Right ventricle myocardium inferior (tissue), 1 donor: ENCODE measurements at regions not wholly inside any gene's neighbourhood (a gene's known extent, or its start where the extent isn't known, plus 50 kb on each side); places are given as distances from the start of the nearest gene placed in this dataset.
"Not testable (repeated sequence)": the region's sequence is repeated elsewhere in the genome, so short reads cannot be mapped to it uniquely, and the experiment has no call there.

Experiments
- ATAC-seq: fragments of 200-7000 bp; cut with Tn5 transposase; one replicate; pipeline ENCODE4 v1.9.1; 2020; ENCODE audit warnings: mild to moderate bottlenecking, moderate library complexity
- DNase-seq: peaks from one replicate; pipeline ENCODE4 v3.0.0; 2021; ENCODE audit errors: missing footprints
- intact Hi-C: fragments of 100-400 bp; cut with DNase I; formaldehyde crosslinking; loops from one replicate; pipeline ENCODE4 v1.11.0; 2022
- donor health status: DM: no; HTN: yes; CAD: no; lungs with severe emphysema.

DNA sequence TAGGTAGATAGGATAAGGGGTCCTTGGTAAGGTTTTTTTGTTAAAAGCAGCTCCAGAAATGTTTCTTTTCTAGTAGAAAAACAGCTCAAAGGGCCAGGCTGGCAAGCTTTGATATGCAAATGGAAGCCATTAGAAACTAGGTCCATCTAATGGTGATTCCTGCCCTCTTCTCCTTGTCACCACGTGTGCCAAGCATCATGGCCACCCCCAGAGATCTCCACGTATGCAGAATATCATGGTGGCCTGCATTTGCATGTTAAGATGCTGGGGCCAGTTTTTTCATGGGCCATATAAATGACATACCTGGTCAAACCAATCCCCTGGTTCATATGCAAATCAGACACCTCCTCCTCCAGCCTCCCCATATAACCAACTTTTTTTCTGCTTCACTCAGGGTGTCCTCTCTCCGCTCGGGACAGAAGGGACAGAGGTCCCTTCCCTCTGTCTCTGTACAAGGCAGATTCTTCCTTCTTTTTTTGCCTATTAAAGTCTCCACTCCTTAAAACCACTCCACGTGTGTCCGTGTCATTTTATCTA lies 1335.9 kb downstream of the UQCRFS1 start:
- DNase-seq (no peak), ATAC-seq (no peak)
- intact Hi-C loops = no loop called here

DNA sequence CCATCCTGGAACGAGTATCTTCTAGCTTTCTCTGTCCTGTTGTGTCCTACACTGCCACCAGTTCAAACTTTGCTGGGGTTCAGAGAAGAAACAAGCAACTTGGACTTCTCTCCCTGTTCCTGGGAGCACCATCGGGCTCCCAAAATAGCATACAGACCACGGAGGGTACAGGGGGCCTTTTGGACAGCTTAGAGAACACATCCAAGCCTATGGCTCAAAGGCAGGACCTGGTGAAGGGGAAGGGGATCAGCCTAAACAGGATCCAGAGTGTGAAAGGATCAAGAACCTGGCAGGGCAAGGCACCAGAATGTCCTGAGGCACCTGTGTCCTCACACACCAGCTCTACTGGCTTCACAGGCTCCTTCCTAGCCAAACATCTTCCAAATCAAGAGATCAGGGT lies 1336.5 kb downstream of the UQCRFS1 start:
- DNase-seq (no peak), ATAC-seq (no peak)
- intact Hi-C loops = no loop called here

DNA sequence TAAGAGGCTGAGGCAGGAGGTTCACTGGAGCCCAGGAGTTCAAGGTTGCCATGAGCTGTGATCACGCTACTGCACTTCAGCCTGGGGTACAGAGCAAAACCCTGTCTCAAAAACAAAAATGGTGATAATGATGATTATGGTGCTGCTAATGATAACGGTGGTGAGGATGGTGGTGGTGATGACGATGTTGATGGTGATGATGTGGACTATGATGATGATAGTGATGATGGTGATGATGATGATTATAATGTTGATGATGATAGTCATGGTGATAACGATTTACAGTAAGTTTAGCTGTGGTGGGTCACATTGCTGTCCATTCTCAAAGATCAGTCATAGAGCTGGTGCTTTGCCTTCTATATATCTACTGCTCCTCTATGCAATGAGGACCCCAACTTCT lies 1340.6 kb downstream of the UQCRFS1 start:
- no peak for ATAC-seq
- intact Hi-C loops = no loop called here
- no peak for DNase-seq

DNA sequence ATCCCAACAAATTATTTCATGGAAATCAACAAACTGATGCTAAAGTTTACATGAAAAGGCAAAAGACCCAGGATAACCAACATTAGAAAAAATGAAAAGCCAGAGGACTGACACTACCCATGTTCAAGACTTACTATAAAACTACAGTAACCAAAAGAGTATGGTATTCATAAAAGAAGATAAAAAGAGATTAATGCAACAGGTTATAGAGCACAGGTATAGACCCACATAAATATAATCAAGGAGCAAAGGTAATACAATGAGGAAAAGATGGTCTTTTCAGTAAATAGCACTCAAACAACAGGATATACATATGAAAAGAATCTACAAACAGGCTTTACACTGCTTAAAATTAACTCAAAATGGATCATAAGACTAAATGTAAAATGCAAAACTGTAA lies 1342.7 kb downstream of the UQCRFS1 start:
- DNase-seq (no peak), ATAC-seq (no peak)
- intact Hi-C loops = no loop called here

DNA sequence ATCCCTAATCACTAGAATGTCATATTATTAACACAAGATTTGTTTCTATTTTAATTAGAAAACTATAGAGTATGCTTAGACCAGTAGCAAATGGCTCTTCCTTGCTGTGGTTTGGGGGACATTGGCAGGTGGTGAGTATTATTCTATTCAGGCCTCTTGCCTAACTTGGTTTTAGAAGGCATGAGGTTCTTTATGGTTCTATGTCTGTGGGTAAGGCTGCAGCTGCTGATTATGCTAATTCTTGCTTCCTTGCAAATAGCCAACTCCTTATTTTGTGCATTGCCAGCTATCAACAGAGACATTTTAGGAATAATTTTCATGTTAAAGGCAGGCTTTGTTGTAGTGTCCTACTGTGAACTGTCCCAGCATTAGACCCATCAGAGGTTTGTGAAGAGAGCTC lies 1344.9 kb downstream of the UQCRFS1 start:
- DNase-seq (no peak), ATAC-seq (no peak)
- intact Hi-C loops = no loop called here

DNA sequence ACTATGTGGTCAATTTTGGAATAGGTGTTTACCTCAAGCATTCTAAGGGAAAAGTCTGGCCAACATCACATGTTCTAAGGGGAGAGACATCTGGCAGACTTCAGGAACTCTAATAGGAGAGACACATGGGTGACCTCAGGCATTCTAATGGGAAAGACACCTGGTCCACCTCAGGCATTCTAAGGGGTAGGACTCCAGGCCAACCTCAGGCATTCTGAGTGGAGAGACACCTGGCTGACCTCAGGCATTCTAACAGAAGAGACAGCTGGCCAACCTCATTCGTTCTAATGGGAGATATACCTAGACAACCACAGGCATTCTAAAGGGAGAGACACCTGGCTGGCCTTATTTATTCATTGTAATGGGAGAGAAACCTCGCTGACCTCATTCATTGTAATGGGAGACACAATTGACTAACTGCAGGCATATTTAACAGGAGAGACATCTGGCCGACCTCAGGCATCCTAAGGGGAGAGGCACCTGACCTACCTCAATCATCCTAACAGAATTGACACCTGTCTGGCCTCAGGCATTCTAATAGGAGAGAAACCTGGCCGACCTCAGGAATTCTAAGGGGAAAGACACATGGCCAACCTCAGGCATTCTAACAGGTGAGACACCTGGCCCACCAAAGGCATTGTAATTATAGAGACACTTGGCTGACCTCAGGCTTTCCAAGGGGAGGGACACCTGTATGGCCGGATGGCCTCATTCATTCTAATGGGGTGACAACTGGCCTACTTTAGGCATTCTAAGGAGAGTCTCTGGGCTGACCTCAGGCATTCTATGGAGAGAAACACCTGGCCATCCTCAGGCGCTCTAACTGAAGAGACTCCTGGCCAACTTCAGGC lies 1346.8 kb downstream of the UQCRFS1 start:
- no peak for ATAC-seq
- no peak for DNase-seq
- intact Hi-C loops = no loop called here

DNA sequence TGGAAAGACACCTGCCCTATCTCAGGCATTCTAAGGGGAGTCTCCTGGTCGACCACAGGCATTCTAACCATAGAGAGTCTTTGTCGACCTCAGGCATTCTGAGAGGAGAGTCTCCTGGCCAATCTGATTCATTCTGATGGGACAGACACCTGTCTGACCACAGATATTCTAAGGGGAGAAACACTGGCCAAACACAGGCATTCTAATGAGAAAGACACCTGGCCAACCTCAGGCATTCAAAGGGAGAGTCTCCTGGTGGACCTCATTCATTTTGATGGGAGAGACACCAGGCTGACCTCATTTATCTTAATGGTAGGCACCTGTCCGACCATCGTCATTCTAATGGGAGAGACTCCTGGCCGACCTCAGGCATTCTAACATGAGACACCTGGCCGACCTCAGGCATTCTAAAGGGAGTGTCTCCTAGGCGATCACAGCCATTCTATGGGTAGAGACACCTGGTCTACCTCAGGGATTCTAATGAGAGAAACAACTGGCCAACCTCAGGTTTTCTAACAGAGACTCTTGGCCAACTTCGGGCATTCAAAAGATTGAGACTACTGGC lies 1351.5 kb downstream of the UQCRFS1 start:
- no peak for DNase-seq
- no peak for ATAC-seq
- intact Hi-C loops = no loop called here

DNA sequence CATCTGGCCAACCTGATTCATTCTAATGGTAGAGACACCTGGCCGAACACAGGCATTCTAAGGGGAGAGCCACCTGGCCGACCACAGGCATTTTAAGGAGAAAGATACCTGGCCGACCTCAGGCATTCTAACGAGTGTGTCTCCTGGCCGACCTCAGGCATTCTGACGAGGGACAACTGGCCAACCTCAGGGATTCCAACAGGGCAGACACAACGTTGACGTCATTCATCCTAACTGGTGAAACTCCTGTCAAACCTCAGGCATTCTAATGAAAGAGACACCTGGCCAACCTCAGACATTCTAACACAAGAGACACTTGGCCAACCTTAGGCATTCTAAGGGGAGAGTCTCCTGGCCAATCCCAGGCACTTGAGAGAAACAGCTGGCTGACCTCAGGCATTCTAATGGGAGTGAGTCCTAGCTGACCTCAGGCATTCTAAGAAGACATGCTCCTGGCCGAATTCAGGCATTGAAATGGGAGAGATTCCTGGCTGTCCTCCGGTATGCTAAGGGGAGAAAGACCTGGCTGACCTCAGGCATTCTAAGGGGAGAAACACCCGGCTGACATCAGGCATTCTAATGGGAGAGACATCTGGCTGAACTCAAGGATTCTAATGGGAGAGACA lies 1352.5 kb downstream of the UQCRFS1 start:
- DNase-seq (no peak), ATAC-seq (no peak)
- intact Hi-C loops = no loop called here

DNA sequence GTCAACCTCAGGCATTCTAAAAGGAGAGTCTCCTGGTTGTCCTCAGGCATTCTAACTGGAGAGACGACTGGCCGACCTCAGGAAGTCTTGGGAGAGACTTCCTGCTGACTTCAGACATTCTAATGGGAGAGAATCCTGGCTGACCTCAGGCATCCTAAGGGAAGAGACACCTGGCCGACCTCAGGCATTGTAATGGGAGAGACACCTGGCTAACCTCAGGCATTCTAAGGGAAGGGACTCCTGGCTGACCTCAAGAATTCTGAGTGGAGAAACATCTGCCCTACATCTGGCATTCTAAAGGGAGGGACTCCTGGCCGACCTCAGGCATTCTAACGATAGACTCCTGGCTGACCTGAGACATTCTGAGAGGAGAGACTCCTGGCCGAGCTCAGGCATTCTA lies 1353.3 kb downstream of the UQCRFS1 start:
- no peak for DNase-seq
- ATAC-seq = no peak
- intact Hi-C loops = no loop called here

DNA sequence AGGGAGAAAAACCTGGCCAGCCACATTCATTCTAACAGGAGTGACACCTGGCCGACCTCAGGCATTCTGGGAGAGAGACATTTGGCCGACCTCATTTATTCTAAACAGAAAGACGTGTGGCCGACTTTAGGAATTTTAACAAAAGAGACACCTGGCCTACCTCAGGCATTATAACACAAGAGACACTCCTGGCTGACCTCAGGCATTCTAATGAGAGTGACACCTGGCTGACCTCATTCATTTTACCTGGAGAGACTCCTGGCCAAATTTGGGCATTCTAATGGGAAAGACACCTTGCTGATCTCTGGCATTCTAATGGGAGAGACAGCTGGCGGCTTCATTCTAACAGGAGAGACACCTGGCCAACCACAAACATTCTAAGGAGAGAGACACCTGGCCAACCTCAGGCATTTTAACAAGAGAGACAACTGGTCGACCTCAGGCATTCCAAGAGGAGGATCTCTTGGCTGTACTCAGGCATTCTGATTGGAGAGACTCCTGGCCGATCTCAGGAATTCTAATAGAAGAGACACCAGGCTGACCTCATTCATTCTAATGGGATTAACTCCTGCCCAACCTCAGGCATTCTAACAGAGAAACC lies 1353.9 kb downstream of the UQCRFS1 start:
- ATAC-seq = no peak
- intact Hi-C loops = no loop called here
- DNase-seq = no peak

DNA sequence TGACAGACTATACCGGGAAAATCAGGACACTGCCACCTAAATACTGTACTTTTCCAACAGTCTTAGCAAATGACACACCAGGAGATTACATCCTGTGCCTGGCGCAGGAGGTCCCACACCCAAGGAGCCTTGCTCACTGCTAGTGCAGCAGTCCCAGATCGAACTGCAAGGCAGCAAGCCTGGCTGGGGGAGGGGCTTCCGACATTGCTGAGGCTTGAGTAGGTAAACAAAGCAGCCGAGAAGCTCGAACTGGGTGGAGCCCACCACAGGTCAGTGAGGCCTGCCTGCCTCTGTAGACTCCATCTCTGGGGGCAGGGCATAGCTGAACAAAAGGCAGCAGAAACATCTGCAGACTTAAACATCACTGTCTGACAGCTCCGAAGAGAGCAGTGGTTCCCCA lies 1360.0 kb downstream of the UQCRFS1 start:
- ATAC-seq, intact Hi-C loops, DNase-seq: not testable (repeated sequence)

DNA sequence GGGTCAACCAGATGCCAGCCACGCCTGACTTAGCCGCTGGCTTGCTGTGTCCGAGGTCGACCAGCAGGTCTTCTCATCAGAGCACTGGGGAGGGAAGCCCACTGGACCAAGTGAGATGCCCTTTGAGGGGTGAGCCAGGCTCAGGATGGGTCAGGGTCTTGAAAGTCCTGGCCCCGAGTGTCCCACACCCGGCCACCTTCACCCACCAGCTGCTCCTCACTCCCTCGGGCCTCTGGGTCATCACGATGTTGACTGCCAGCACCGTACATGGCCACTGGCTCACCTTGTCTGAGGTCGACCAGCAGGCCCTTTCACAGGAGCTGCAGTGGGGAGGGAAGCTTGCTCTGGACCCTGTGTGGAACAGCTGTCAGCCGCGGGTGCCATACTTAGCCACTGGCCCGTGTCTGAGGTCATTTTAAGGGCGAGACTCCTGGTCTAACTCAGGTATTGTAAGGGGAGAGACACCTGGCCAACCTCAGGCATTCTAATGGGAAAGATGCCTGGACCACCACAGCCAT lies 1361.3 kb downstream of the UQCRFS1 start:
- ATAC-seq (no peak), DNase-seq (no peak)
- intact Hi-C loops = no loop called here

DNA sequence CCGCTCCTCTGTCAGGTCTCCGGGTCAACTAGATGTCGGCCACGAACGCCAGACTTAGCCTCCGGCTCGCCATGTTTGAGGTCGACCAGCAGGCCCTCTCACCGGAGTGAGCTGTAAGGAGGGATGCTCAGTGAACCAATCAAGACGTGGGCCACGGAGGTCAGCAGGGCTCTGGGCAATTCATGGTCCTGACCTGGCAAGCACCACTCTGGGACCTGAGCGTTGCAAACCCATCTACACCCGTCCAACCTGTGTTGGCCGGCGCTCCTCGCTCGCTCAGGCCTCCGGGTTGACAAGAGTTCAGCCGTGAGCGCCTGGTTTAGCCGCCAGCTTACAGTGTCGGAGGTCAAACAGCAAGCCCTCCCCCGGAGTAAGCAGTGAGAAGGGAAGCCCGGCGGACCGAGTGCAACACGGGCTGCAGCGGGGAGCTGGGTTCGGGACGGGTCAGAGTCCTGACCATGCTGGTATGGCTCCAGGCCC lies 1361.9 kb downstream of the UQCRFS1 start:
- DNase-seq = no peak
- intact Hi-C loops = no loop called here
- no peak for ATAC-seq

DNA sequence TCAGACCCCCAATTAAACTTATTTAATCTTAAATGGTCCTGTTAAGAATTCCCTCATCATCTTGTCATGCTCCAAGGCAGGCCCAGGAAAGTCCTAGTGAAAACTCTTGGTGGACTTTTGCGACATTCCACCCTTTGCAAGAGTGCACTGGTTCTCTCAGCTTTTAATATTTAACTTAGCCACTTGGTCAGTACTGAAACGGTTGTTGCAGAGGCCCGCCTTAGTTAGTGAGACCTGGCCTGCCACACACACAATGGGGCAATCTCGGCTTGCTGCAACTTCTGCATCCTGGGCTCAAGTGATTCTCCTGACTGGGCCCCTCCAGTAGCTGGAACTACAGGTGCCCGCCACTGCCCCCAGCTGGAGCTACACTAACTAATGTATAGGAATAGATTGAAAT lies 1366.0 kb downstream of the UQCRFS1 start:
- no peak for ATAC-seq
- intact Hi-C loops = no loop called here
- no peak for DNase-seq

DNA sequence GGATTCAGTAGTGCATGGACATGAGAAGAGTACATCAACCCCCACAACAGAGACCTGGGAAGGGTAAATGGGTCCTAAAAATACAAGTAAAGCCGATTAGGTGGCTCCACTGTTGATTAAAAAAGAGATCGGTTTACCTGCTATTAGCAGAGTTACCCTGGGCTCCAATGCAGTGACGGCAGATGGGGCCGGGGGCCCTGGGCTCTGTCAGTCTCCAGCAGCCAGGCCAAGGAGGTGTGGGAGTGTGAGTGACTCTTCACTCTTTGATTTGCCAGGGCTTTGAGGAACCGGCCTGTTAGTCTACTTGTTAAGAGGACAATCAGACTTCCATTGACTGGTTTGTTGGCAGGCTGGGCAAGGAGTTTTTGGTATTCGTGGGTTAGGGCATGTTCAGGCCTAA lies 1368.7 kb downstream of the UQCRFS1 start:
- ATAC-seq (no peak), DNase-seq (no peak)
- intact Hi-C loops = no loop called here

DNA sequence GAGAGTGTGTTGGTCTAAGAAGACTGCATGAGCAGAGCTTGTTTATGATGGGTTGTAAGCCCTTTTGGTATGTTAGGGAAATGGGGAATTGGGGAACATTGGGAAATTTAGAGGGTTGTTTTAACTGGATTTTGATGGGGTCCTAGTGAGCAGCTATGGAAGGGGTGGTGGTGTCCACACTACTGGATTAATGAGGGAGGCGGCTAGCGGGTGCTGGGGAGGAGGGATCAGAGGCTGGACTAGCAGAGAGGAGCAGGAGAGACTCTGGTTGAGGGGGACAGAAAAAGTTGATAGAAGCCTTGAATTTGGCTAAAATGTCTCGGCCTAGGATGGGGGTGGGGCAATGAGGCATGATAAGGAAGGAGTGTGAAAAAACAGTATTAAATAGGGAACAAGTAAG lies 1369.1 kb downstream of the UQCRFS1 start:
- DNase-seq (no peak), ATAC-seq (no peak)
- intact Hi-C loops = no loop called here

DNA sequence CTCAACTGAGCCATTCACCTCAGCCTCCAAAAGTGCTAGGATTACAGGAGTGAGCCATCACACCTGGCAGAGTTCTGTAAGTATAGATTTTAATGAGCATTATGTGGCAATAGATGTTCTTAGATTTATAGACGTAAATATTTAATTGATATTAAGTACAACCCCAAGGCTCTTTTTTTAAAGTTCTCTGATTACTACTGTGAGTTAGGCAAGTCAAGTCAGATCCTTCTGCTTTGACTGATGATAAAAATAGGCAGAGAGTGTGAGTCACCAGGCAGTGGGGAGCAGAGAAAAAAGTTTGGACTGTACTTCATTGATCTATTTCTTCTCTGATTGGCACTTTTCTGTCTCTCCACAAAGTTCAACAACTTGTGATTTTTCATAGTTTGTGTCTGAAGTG lies 1379.9 kb downstream of the UQCRFS1 start:
- DNase-seq = no peak
- intact Hi-C loops = no loop called here
- no peak for ATAC-seq

DNA sequence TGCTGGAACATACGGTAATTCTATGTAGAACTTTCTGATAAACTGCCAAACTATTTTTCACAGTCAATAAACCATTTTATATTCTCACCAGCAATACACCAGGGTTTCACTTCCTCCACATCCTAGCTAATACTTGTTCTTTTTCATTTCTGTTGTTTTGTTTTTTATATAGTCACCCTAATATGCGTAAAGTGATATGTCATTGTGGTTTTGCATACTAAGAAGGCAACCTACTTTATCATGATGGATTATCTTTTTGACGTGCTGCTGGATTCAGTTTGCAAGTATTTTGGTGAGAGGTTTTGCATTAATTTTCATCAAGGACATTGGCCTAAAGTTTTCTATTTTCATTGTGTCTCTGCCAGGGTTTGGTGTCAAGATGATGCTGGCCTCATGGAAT lies 1384.1 kb downstream of the UQCRFS1 start:
- DNase-seq (no peak), ATAC-seq (no peak)
- intact Hi-C loops = no loop called here

DNA sequence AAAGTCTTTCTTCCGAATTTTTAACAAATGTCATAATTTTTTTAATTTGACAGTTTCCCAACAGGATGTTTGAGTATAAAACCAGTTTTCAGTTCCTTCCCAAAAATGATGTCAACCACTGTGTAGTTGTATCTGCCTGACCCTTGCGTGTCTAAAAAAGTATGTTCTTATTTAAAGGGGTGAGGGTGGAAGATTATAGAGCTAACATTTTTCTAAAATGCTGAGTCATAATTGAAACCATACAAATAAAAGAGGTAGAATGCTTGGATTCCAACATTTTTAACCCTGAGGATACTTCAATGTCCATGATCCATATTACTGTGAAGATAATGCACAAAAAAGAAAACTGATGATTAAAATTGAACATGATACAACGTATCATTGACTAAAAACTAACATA lies 1388.8 kb downstream of the UQCRFS1 start:
- ATAC-seq (no peak), DNase-seq (no peak)
- intact Hi-C loops = no loop called here
